NCI-H2029 (cell line): ENCODE measurements at regions not wholly inside any gene's neighbourhood (a gene's known extent, or its start where the extent isn't known, plus 50 kb on each side); places are given as distances from the start of the nearest gene placed in this dataset.
A peak's percentile ranks its signal among the peaks of the same experiment; 100 is the strongest.
"Not testable (repeated sequence)": the region's sequence is repeated elsewhere in the genome, so short reads cannot be mapped to it uniquely, and the experiment has no call there.

Experiments
- DNase-seq: peaks from one replicate; lab custom pipeline; 2025; lab: John Stamatoyannopoulos, UW

GRCh38 chr11:59008947-59009346 is 69.7 kb downstream of the GLYATL1 start:
- peak; percentile 40 for DNase-seq

DNA sequence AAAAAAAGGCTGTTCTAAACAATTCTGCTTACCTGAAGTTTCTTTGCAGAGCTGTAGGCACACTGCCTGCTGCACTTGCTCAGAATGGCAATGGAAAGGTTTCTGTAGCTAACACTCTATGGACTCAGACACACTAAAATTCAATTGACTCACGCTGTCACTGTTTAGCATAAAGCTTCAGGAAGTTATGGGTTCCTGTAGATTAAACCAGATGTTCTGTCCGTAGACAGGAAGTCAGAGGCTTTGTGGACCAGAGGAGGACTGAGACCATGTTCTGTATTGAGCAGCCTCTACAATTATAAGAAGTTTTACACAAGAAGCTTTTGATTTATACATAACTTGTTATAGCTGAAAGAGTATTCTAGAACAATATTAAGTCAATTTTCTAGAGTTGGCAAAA is 70.4 kb downstream of the GLYATL1 start:
- DNase-seq, result no peak

DNA sequence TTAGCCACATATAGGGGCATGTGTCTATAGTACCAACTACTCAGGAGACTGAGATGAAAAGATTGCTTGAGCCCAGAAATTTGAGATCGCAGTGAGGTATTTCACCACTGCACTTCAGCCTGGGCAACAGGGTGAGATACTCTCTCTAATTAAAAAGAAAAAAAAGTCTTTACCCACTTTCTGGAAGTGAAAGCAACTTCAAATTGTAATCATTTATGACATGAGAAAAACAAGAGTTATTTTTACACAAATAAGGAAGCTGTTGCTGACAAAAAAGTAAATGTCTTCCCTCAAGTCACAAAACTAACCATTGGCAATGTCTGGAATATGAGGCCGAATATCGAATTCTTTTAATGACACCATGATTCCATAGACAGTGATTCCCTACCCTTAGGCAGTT is 71.4 kb downstream of the GLYATL1 start:
- no peak for DNase-seq

DNA sequence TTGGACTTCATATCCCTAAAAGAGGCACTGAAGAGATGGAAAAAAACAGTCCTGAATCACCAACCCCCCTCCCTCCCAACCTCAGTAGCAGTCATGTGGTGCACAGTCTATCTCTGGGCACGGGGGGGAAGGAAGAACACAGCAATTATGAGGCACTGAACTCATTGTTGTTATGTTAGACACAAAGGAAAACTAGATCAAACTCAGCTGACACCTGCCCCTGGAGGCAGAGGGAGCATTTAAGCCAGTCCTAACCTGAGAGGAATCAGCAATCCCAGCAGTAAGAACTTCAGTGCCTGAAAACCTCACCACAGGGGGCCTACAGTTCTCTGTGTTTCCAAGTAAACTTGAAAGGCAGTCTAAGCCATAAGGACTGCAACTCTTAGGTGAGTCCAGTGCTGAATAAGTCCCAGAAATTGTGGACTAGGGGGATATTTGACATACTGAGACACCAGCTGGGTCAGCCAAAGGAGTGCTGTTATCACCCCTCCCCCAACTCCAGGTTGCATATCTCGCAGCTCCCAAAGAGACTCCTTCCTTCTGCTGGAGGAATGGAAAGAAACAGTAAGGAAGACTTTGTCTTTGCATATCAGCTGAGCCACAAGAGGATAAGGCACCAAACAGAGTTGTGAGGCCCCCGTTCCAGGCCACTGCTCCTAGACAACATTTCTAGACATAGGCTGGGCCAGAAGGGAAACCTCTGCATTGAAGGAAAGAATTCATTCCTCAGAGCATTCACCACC is 72.5 kb downstream of the GLYATL1 start:
- DNase-seq, result no peak

DNA sequence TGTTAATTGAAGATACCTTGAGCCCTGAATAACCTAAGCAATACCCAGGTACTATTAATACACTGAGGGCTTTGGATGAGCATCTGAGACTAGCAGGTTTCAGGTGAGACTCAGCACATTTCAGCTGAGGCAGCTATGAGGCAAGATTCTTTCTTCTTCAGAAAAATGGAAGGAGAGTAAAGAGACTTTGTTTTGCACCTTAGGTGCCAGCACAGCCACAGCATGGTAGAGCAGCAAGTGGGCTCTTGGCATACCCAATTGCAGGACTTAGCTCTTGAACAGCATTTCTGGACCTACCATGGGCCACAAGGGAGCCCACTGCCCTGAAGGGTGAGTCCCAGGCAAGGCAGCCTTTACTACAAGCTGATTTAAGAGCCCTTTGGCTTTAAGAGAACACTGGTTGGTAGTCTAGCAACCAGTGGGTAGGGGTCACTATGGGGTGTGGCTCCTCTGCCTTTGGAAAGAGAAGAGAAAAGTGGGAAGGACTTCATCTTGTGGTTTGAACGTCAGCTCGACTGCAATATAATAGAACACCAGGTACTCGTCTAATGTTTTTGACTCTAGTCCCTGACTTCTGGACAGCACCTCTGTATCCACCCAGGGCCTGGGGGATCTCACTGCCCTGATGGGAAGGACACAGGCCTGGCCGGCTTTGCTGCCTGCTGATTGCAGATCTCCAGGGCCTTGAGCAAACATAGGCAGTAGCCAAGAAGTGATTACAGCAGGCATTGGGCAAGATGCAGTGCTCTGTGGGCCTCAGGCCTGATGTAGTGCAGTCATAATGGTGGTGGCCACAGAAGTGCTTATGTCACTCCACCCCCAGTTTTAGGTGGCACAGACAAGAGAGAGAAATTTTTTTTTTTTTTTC is 73.3 kb downstream of the GLYATL1 start:
- DNase-seq, result peak; percentile 30

DNA sequence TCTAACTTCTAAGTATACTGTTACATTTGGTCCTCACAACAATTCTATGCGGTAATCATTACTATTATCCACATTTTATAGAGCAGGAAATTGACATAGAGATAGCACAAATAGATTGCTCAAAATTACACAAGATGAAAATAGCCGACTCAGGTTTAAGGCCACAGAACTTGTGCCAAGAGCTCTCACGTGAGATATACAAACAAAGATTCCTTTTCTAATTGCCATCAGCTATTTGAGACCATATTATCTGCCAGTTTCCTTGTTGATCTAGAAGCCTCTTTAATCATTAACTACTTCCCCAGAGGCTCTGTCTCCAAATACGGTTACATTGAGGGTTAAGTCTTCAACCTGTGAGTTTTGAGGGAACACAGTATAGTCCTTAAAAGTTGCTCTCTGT is 61.0 kb upstream of the GLYATL1B start:
- DNase-seq, result peak; percentile 93

GRCh38 chr11:59028105-59028504 is 58.0 kb upstream of the GLYATL1B start:
- no peak for DNase-seq

- no peak for DNase-seq
Observed at GRCh38 chr11:59029366-59029889, 56.7 kb upstream of the GLYATL1B start.

- DNase-seq, result no peak
Observed at GRCh38 chr11:59030037-59030436, 56.1 kb upstream of the GLYATL1B start.

DNA sequence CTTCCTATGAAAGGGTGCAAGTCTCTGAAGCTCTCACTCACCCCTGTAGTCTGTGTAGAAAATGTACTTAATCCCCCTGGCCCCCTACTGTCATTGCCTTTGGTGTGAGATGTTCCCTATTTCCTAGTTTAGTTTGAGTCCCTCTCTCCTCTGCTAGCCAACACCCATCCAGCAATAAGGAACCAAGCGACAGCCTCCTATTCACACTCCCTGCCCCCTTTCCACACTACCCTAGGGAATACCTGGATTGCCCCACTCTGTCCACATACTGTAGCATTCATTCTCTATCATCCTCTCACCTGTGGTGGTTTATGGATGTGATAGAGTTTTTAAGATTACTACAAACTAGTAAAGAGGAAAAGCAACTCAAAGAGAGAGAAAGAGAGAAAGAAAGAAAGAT is 54.4 kb upstream of the GLYATL1B start:
- not testable (repeated sequence) for DNase-seq
